CD8-positive, alpha-beta memory T cell (primary cell): ENCODE measurements at regions not wholly inside any gene's neighbourhood (a gene's known extent, or its start where the extent isn't known, plus 50 kb on each side); places are given as distances from the start of the nearest gene placed in this dataset.

ENCODE experiments used
- CTCF ChIA-PET: fragments of 350-600 bp; sonication (Branson Sonifier 250); formaldehyde crosslinking; loops from one replicate; lab custom pipeline; 2021; ENCODE audit warnings: antibody characterized with exemption; lab: Charles Lee
- POLR2A ChIA-PET: fragments of 350-600 bp; sonication (Branson Sonifier 250); formaldehyde crosslinking; loops from one replicate; lab custom pipeline; 2021; ENCODE audit warnings: antibody characterized with exemption; lab: Charles Lee
- DNase-seq, 5 donors: peaks; one replicate each; pipeline versions ENCODE4 v3.0.0 to v3.0.0-alpha.2; 2020 to 2022; ENCODE audit warnings: mixed read lengths in 1 of 5
- H3K27ac ChIP-seq: one replicate; pipeline ENCODE4 v1.7.0; 2013; ENCODE audit warnings: low read depth, mild to moderate bottlenecking, low read length, moderate library complexity
- H3K27me3 ChIP-seq: 2 replicates; pipeline ENCODE4 v1.7.0; 2013; ENCODE audit warnings: low read length, mild to moderate bottlenecking; ENCODE audit not compliant: insufficient read depth, poor library complexity, severe bottlenecking
- H3K36me3 ChIP-seq: 2 replicates; pipeline ENCODE4 v1.7.0; 2013; ENCODE audit warnings: mild to moderate bottlenecking, low read length, moderate library complexity; ENCODE audit not compliant: insufficient read depth
- H3K4me1 ChIP-seq: 2 replicates; pipeline ENCODE4 v1.7.0; 2013; ENCODE audit warnings: mild to moderate bottlenecking, low read length, moderate library complexity; ENCODE audit not compliant: insufficient read depth
- H3K4me3 ChIP-seq: 2 replicates; pipeline ENCODE4 v1.7.0; 2013; ENCODE audit warnings: mild to moderate bottlenecking, low read length
- H3K9me3 ChIP-seq: 2 replicates; pipeline ENCODE4 v1.7.0; 2013; ENCODE audit warnings: mild to moderate bottlenecking, low read length
- H3K27ac Mint-ChIP-seq, 8 donors: one replicate each; pipeline ENCODE4 v1.8.0; 2020 to 2021; ENCODE audit warnings: mixed read lengths in 8 of 8, mild to moderate bottlenecking in 6 of 8, inconsistent platforms in 3 of 8, moderate library complexity in 3 of 8
- H3K27me3 Mint-ChIP-seq, 2 donors: one replicate each; pipeline ENCODE4 v1.8.0; 2020 to 2021; ENCODE audit warnings: mixed read lengths in 2 of 2, mild to moderate bottlenecking in 1 of 2, moderate library complexity in 1 of 2
- H3K36me3 Mint-ChIP-seq, 3 donors: one replicate each; pipeline ENCODE4 v1.8.0; 2020 to 2021; ENCODE audit warnings: mixed read lengths in 3 of 3, inconsistent platforms in 1 of 3, mild to moderate bottlenecking in 1 of 3
- H3K4me1 Mint-ChIP-seq, 3 donors: one replicate each; pipeline ENCODE4 v1.8.0; 2020 to 2021; ENCODE audit warnings: mixed read lengths in 3 of 3, inconsistent platforms in 1 of 3, mild to moderate bottlenecking in 1 of 3
- H3K4me3 Mint-ChIP-seq, 7 donors: one replicate each; pipeline ENCODE4 v1.8.0; 2020 to 2021; ENCODE audit warnings: mixed read lengths in 7 of 7, mild to moderate bottlenecking in 6 of 7, moderate library complexity in 4 of 7, inconsistent platforms in 2 of 7
- H3K9me3 Mint-ChIP-seq, 5 donors: one replicate each; pipeline ENCODE4 v1.8.0; 2020 to 2022; ENCODE audit warnings: mixed read lengths in 5 of 5, mild to moderate bottlenecking in 3 of 5, moderate library complexity in 2 of 5, inconsistent platforms in 1 of 5

GRCh38 chr9:105138306-105138801 lies 106.1 kb upstream of the SLC44A1 start:
- H3K27ac ChIP-seq = no peak overlapping the region
- CTCF ChIA-PET = no interaction called here
- H3K9me3 ChIP-seq = no peaks in the 10 kb centered on the region

GRCh38 chr9:105141146-105141975 lies 103.1 kb upstream of the SLC44A1 start:
- ChIA-PET POLR2A (no interaction called here), CTCF (no interaction called here)

More at GRCh38 chr9:105138306-105138801, 106.1 kb upstream of the SLC44A1 start:
- Histone ChIP-seq H3K27me3 (no peaks in the 10 kb centered on the region), H3K36me3 (no peaks in the 10 kb centered on the region), H3K4me1 (no peaks in the 10 kb centered on the region), H3K4me3 (no peak overlapping the region)
- no peak for DNase-seq
- Mint-ChIP-seq H3K27me3 (peaks cover 3 to 12% of the 10 kb centered on the region in 2 donors), H3K4me1 (peaks cover 0 to 9% (median 0%) of the 10 kb centered on the region in 3 donors), H3K4me3 (no peak overlapping the region), H3K27ac (no peak overlapping the region), H3K36me3 (no peaks in the 10 kb centered on the region), H3K9me3 (no peaks in the 10 kb centered on the region)
- POLR2A ChIA-PET = no interaction called here

GRCh38 chr9:105141976-105142250 lies 102.5 kb upstream of the SLC44A1 start:
- no peak for DNase-seq
- H3K27ac Mint-ChIP-seq = no peak overlapping the region
- H3K9me3 Mint-ChIP-seq = no peaks in the 10 kb centered on the region
- H3K27ac ChIP-seq = no peak overlapping the region
- no peaks in the 10 kb centered on the region for H3K27me3 ChIP-seq
- H3K9me3 ChIP-seq = no peaks in the 10 kb centered on the region
- H3K4me1 ChIP-seq = no peaks in the 10 kb centered on the region
- no peaks in the 10 kb centered on the region for H3K36me3 ChIP-seq
- peaks cover 2 to 14% (median 5%) of the 10 kb centered on the region in 3 donors for H3K4me1 Mint-ChIP-seq
- ChIA-PET POLR2A (no interaction called here), CTCF (no interaction called here)
- no peaks in the 10 kb centered on the region for H3K36me3 Mint-ChIP-seq
- H3K4me3 Mint-ChIP-seq = no peak overlapping the region
- no peak overlapping the region for H3K4me3 ChIP-seq
- peaks cover 13 to 14% of the 10 kb centered on the region in 2 donors for H3K27me3 Mint-ChIP-seq

More at GRCh38 chr9:105141146-105141975, 103.1 kb upstream of the SLC44A1 start:
- Histone ChIP-seq H3K9me3 (no peaks in the 10 kb centered on the region), H3K4me1 (no peaks in the 10 kb centered on the region), H3K4me3 (no peak overlapping the region), H3K36me3 (no peaks in the 10 kb centered on the region), H3K27me3 (no peaks in the 10 kb centered on the region), H3K27ac (no peak overlapping the region)
- DNase-seq = no peak
- H3K27me3 Mint-ChIP-seq = peaks cover 13% of the 10 kb centered on the region in 2 donors
- peaks cover 2 to 14% (median 5%) of the 10 kb centered on the region in 3 donors for H3K4me1 Mint-ChIP-seq
- no peak overlapping the region for H3K4me3 Mint-ChIP-seq
- H3K36me3 Mint-ChIP-seq = no peaks in the 10 kb centered on the region
- H3K27ac Mint-ChIP-seq = no peak overlapping the region
- no peaks in the 10 kb centered on the region for H3K9me3 Mint-ChIP-seq

DNA sequence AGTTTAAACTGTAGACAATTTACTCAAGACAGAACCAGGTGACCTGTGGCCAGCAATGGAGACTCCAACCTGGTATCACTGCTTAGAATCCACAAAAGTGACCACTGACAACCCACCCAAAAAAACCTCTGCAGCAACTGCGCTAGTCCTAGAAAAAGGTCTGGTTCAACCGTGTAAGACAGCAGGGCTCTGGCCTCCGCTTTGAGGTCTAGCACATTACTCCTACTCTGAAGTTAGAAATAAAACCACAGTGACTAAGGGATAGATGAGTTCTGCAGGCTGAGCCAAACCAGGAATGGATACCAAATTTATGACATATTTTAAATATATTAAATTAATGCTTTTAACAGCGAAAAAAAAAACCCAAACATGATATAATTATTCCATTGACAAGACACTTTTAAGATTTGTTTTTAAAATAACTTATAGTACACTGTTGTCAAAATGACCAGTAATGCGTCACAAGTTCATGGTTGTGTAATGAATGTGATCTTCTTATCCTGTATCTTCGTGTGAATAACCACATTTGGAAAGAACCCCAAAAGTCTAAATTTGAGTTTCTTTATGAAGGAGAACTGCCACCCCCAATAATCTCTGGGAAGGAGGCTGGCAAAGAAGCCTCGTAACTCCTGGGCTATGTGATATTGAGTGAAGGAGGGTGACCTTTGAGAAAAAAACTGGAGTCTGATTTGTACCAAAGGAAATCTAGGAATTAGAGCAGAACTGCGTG lies 101.9 kb upstream of the SLC44A1 start:
- no peaks in the 10 kb centered on the region for H3K36me3 ChIP-seq
- H3K4me1 ChIP-seq = no peaks in the 10 kb centered on the region
- ChIA-PET CTCF (no interaction called here), POLR2A (no interaction called here)
- no peak overlapping the region for H3K4me3 Mint-ChIP-seq
- H3K36me3 Mint-ChIP-seq = no peaks in the 10 kb centered on the region
- H3K4me3 ChIP-seq = no peak overlapping the region
- H3K27ac ChIP-seq = no peak overlapping the region
- H3K4me1 Mint-ChIP-seq = peaks cover 2 to 14% (median 5%) of the 10 kb centered on the region in 3 donors
- no peak overlapping the region for H3K27ac Mint-ChIP-seq
- no peak for DNase-seq
- H3K27me3 ChIP-seq = no peaks in the 10 kb centered on the region
- H3K27me3 Mint-ChIP-seq = peaks cover 13 to 14% of the 10 kb centered on the region in 2 donors
- H3K9me3 Mint-ChIP-seq = no peaks in the 10 kb centered on the region
- H3K9me3 ChIP-seq = no peaks in the 10 kb centered on the region

- Histone ChIP-seq H3K27ac (no peak overlapping the region), H3K36me3 (no peaks in the 10 kb centered on the region), H3K4me3 (no peak overlapping the region), H3K27me3 (no peaks in the 10 kb centered on the region), H3K9me3 (no peaks in the 10 kb centered on the region), H3K4me1 (no peaks in the 10 kb centered on the region)
- peaks cover 13 to 14% of the 10 kb centered on the region in 2 donors for H3K27me3 Mint-ChIP-seq
- no peaks in the 10 kb centered on the region for H3K9me3 Mint-ChIP-seq
- CTCF ChIA-PET = no interaction called here
- peaks cover 2 to 14% (median 5%) of the 10 kb centered on the region in 3 donors for H3K4me1 Mint-ChIP-seq
- no peak overlapping the region for H3K27ac Mint-ChIP-seq
- DNase-seq = no peak
- no peak overlapping the region for H3K4me3 Mint-ChIP-seq
- POLR2A ChIA-PET = no interaction called here
- H3K36me3 Mint-ChIP-seq = no peaks in the 10 kb centered on the region
These were observed 101.4 kb upstream of the SLC44A1 start for GRCh38 chr9:105143136-105143430.

DNA sequence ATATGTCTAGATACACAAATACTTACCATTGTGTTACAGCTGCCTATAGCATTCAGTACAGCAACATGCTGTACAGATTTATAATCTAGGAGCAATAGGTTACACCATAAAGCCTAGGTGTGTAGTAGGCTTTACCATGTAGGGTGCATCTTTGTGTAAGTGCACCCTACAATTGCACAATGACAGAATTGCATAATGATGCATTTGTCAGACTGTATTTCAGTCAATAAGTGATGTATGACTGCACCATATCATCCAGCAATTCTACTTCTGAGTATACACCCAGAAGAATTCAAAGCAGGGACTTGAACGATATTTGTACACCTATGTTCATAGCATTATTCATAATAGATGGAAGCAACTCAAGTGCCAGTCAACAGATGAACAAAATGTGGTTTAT lies 100.4 kb upstream of the SLC44A1 start:
- no peaks in the 10 kb centered on the region for H3K36me3 Mint-ChIP-seq
- H3K27me3 ChIP-seq = no peaks in the 10 kb centered on the region
- no peak overlapping the region for H3K27ac ChIP-seq
- H3K9me3 Mint-ChIP-seq = no peaks in the 10 kb centered on the region
- no peaks in the 10 kb centered on the region for H3K4me1 ChIP-seq
- POLR2A ChIA-PET = no interaction called here
- H3K27me3 Mint-ChIP-seq = peaks cover 13% of the 10 kb centered on the region in 2 donors
- CTCF ChIA-PET = interaction anchor here (0.7 kb wide), 1 partner anchor 175 kb away, joined by 3 read pairs; no protein-coding TSS in a partner anchor
- no peak overlapping the region for H3K27ac Mint-ChIP-seq
- H3K4me3 ChIP-seq = no peak overlapping the region
- no peaks in the 10 kb centered on the region for H3K36me3 ChIP-seq
- H3K4me3 Mint-ChIP-seq = no peak overlapping the region
- H3K4me1 Mint-ChIP-seq = peaks cover 2 to 9% (median 5%) of the 10 kb centered on the region in 3 donors
- DNase-seq = no peak
- H3K9me3 ChIP-seq = no peaks in the 10 kb centered on the region

- H3K27me3 Mint-ChIP-seq = peaks cover 10 to 13% of the 10 kb centered on the region in 2 donors
- DNase-seq = no peak
- CTCF ChIA-PET = interaction anchor here (0.7 kb wide), 1 partner anchor 174 kb away, joined by 3 read pairs; no protein-coding TSS in a partner anchor
- Histone ChIP-seq H3K4me1 (no peaks in the 10 kb centered on the region), H3K9me3 (no peaks in the 10 kb centered on the region), H3K27ac (no peak overlapping the region), H3K4me3 (no peak overlapping the region), H3K27me3 (no peaks in the 10 kb centered on the region), H3K36me3 (no peaks in the 10 kb centered on the region)
- no peak overlapping the region for H3K4me3 Mint-ChIP-seq
- POLR2A ChIA-PET = no interaction called here
- no peaks in the 10 kb centered on the region for H3K36me3 Mint-ChIP-seq
- H3K9me3 Mint-ChIP-seq = no peaks in the 10 kb centered on the region
- H3K27ac Mint-ChIP-seq = no peak overlapping the region
- peaks cover 2 to 5% (median 4%) of the 10 kb centered on the region in 3 donors for H3K4me1 Mint-ChIP-seq
These were observed 99.6 kb upstream of the SLC44A1 start for GRCh38 chr9:105144841-105145240.

- peaks cover 5 to 16% (median 10%) of the 10 kb centered on the region in 3 donors for H3K4me1 Mint-ChIP-seq
- H3K9me3 Mint-ChIP-seq = no peaks in the 10 kb centered on the region
- H3K36me3 Mint-ChIP-seq = no peaks in the 10 kb centered on the region
- H3K4me1 ChIP-seq = no peaks in the 10 kb centered on the region
- no peaks in the 10 kb centered on the region for H3K27me3 ChIP-seq
- DNase-seq = no peak
- H3K27ac Mint-ChIP-seq = no peak overlapping the region
- ChIA-PET CTCF (interaction anchor here (0.8 kb wide), 1 partner anchor 10 kb away, joined by 4 read pairs; no protein-coding TSS in a partner anchor), POLR2A (no interaction called here)
- no peak overlapping the region for H3K4me3 Mint-ChIP-seq
- no peaks in the 10 kb centered on the region for H3K9me3 ChIP-seq
- H3K27me3 Mint-ChIP-seq = peaks cover 7 to 10% of the 10 kb centered on the region in 2 donors
- H3K36me3 ChIP-seq = no peaks in the 10 kb centered on the region
- H3K27ac ChIP-seq = no peak overlapping the region
- H3K4me3 ChIP-seq = no peak overlapping the region
These were observed 97.8 kb upstream of the SLC44A1 start for GRCh38 chr9:105146677-105147076.
